RWPE2 (cell line): ENCODE measurements at regions not wholly inside any gene's neighbourhood (a gene's known extent, or its start where the extent isn't known, plus 50 kb on each side); places are given as distances from the start of the nearest gene placed in this dataset.

Source experiments
- ATAC-seq: fragments of 200-7000 bp; cut with Tn5 transposase; 3 replicates; pipeline ENCODE4 v1.9.1; 2021; ENCODE audit warnings: low read depth
- DNase-seq: peaks from one replicate; pipeline ENCODE4 v3.0.0-alpha.2; 2020; ENCODE audit warnings: low spot score
- H3K27ac ChIP-seq: fragments of 450-650 bp; 2 replicates; pipeline ENCODE4 v1.5.1; 2017; ENCODE audit warnings: mild to moderate bottlenecking; ENCODE audit not compliant: poor library complexity, severe bottlenecking
- H3K27me3 ChIP-seq: fragments of 250-450 bp; sonication (Bioruptor Pico); 2 replicates; pipeline ENCODE4 v1.5.1; 2021; ENCODE audit warnings: mild to moderate bottlenecking, moderate library complexity; ENCODE audit not compliant: insufficient read depth, poor library complexity, severe bottlenecking
- H3K36me3 ChIP-seq: fragments of 250-450 bp; sonication (Bioruptor Pico); 2 replicates; pipeline ENCODE4 v1.5.1; 2020; ENCODE audit warnings: low read depth, mild to moderate bottlenecking, moderate library complexity
- H3K4me1 ChIP-seq: fragments of 250-450 bp; sonication (Bioruptor Pico); 2 replicates; pipeline ENCODE4 v1.5.1; 2021; ENCODE audit warnings: mild to moderate bottlenecking, moderate library complexity; ENCODE audit not compliant: insufficient read depth, poor library complexity, severe bottlenecking
- H3K4me3 ChIP-seq: fragments of 250-450 bp; sonication (Bioruptor Pico); 2 replicates; pipeline ENCODE4 v1.5.1; 2021; ENCODE audit warnings: mild to moderate bottlenecking, moderate library complexity; ENCODE audit not compliant: severe bottlenecking
- H3K9me3 ChIP-seq: fragments of 250-450 bp; sonication (Bioruptor Pico); 2 replicates; pipeline ENCODE4 v1.5.1; 2021; ENCODE audit warnings: mild to moderate bottlenecking, moderate library complexity; ENCODE audit not compliant: severe bottlenecking
- CTCF ChIP-seq: fragments of 450-650 bp; IDR thresholded peaks from one replicate; pipeline ENCODE4 v1.5.1; 2017; ENCODE audit warnings: mild to moderate bottlenecking, moderate library complexity; ENCODE audit not compliant: poor library complexity, severe bottlenecking

DNA sequence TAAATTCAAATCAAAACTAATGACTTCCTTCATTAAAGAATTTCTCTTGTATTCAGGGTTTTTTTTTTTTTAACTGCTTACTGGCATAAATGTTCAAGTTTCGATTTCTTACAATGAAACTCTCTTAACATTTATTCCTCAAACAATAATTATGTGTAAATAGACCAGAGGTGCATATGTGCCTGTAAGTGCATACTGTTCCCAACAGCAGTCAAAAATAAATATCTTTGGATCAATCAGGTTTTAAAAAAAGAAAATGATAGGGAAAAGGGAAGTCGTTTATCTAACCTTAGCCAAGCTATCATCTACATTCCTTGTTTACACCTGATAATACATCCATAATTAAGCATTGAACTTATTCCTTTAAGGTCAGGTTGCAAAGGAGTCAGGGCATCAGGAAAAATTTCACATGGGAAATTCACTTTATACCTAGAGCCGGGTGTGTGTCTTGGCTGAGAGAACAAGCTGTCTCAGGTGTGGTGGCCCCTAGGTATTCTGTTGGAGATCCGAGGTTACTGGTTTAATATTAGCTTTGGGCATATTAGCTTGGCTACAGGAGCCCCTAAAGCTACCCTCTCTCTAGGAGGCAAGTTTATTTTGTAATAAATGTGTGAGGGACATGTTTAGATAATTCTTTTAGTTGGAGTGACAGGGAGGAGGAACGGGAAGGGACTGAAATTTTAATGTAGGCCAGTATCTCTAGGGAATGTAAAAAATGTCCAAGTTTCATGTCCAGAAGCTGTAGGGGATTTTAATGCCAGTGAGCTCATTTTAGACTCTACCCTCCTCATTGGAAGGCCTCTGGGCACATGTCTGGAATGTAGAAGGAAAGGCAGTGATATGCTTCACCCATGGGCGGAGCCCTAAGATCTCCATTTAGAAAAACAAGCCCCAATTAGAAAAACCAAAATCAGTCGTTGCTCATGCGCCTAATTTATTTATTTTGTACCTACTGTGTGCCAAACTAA is 327.9 kb upstream of the PROX1 start:
- Histone ChIP-seq H3K4me1 (no peaks in the 10 kb centered on the region), H3K27me3 (no peaks in the 10 kb centered on the region), H3K9me3 (no peaks in the 10 kb centered on the region), H3K36me3 (no peaks in the 10 kb centered on the region), H3K4me3 (no peak overlapping the region), H3K27ac (no peak overlapping the region)
- ATAC-seq (no peak), DNase-seq (no peak)
- TF ChIP-seq CTCF = no peak

DNA sequence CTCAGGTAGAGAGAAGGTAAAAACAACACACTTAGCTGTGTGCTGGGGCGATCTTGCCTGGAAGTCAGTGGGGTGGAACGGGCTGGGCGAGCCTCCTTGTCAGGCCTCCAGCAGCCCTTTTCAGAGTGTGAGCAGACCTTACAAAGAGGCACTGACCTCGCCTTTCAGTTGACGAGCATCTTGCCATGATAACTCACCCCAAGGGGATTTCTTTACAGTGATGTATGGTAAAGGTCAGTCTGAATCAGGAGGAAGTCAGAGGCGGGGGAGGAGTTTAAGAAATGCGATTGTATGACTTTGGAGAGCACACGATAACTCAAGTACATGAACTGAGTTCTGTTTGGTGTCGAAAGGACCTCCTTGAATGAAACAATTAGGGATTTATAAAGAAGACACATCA is 326.5 kb upstream of the PROX1 start:
- Histone ChIP-seq H3K27ac (no peak overlapping the region), H3K9me3 (no peaks in the 10 kb centered on the region), H3K4me1 (no peaks in the 10 kb centered on the region), H3K36me3 (no peaks in the 10 kb centered on the region), H3K27me3 (no peaks in the 10 kb centered on the region), H3K4me3 (no peak overlapping the region)
- DNase-seq (no peak), ATAC-seq (no peak)
- TF ChIP-seq CTCF = no peak

DNA sequence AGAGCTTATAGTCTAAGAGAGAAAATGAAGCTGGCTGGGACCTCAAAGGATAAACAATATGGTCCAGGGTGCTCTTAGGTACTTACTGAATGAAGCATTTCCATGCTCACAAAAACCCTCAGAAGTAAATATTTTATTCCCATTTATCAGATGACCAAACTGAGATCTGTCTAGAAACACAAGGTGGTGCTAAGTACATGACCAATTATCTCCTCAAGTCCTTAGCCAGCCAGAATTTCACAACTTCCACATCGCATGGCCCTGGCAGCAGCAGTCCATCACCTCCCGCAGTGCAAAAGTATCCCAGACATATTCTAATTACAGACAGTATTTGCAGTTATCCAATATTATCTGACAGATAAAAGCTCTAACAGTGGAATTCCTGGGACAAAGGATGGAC is 321.7 kb upstream of the PROX1 start:
- Histone ChIP-seq H3K4me3 (no peak overlapping the region), H3K36me3 (no peaks in the 10 kb centered on the region), H3K27ac (no peak overlapping the region), H3K27me3 (no peaks in the 10 kb centered on the region), H3K9me3 (no peaks in the 10 kb centered on the region), H3K4me1 (no peaks in the 10 kb centered on the region)
- no peak for DNase-seq
- TF ChIP-seq CTCF = no peak
- no peak for ATAC-seq

- no peaks in the 10 kb centered on the region for H3K4me1 ChIP-seq
- no peak overlapping the region for H3K27ac ChIP-seq
- H3K36me3 ChIP-seq = no peaks in the 10 kb centered on the region
- H3K9me3 ChIP-seq = no peaks in the 10 kb centered on the region
- TF ChIP-seq CTCF = no peak
- ATAC-seq (no peak), DNase-seq (no peak)
- H3K4me3 ChIP-seq = no peak overlapping the region
- H3K27me3 ChIP-seq = no peaks in the 10 kb centered on the region
These were observed 320.9 kb upstream of the PROX1 start for GRCh38 chr1:213666922-213667321.

GRCh38 chr1:213669512-213669911 is 318.3 kb upstream of the PROX1 start:
- Histone ChIP-seq H3K27me3 (no peaks in the 10 kb centered on the region), H3K4me3 (no peak overlapping the region), H3K27ac (no peak overlapping the region), H3K9me3 (no peaks in the 10 kb centered on the region), H3K4me1 (no peaks in the 10 kb centered on the region), H3K36me3 (no peaks in the 10 kb centered on the region)
- no peak for TF ChIP-seq CTCF
- ATAC-seq (no peak), DNase-seq (no peak)
